GM23338 (cell line): ENCODE measurements at regions not wholly inside any gene's neighbourhood (a gene's known extent, or its start where the extent isn't known, plus 50 kb on each side); places are given as distances from the start of the nearest gene placed in this dataset.

Experiments
- ATAC-seq: fragments of 200-7000 bp; cut with Tn5 transposase; 3 replicates; pipeline ENCODE4 v1.9.1; 2020
- DNase-seq: peaks from one replicate; pipeline ENCODE4 v3.0.0-alpha.2; 2015; ENCODE audit warnings: low spot score
- H2AFZ ChIP-seq: fragments of 200-600 bp; sonication (generic); 2 replicates; pipeline ENCODE4 v1.8.0; 2016; ENCODE audit warnings: antibody characterized with exemption, mild to moderate bottlenecking, moderate library complexity
- H3F3A ChIP-seq: fragments of 200-600 bp; sonication (generic); replicated peaks from 2 replicates; pipeline ENCODE4 v1.8.0; 2017; ENCODE audit warnings: antibody characterized with exemption, mixed run types, low read depth
- H3K27ac ChIP-seq: fragments of 200-600 bp; sonication (generic); 2 replicates; pipeline ENCODE4 v1.6.1; 2016; ENCODE audit warnings: low read depth
- H3K27me3 ChIP-seq: fragments of 200-600 bp; sonication (generic); 2 replicates; pipeline ENCODE4 v1.8.0; 2016; ENCODE audit warnings: mild to moderate bottlenecking, mixed run types, moderate library complexity; ENCODE audit not compliant: insufficient read depth
- H3K36me3 ChIP-seq: fragments of 200-600 bp; sonication (generic); 2 replicates; pipeline ENCODE4 v1.8.0; 2016; ENCODE audit warnings: mild to moderate bottlenecking; ENCODE audit not compliant: insufficient read depth
- H3K4me1 ChIP-seq: fragments of 200-600 bp; sonication (generic); 2 replicates; pipeline ENCODE4 v1.8.0; 2016; ENCODE audit warnings: mild to moderate bottlenecking, moderate library complexity; ENCODE audit not compliant: insufficient read depth
- H3K4me2 ChIP-seq: fragments of 200-600 bp; sonication (generic); 2 replicates; pipeline ENCODE4 v1.7.1; 2017; ENCODE audit warnings: mixed run types
- H3K4me3 ChIP-seq: fragments of 200-600 bp; sonication (generic); 2 replicates; pipeline ENCODE4 v1.6.1; 2016; ENCODE audit warnings: mixed run types
- H3K79me2 ChIP-seq: fragments of 200-600 bp; sonication (generic); replicated peaks from 2 replicates; pipeline ENCODE4 v1.8.0; 2017; ENCODE audit warnings: mild to moderate bottlenecking; ENCODE audit not compliant: insufficient read depth
- H3K9me2 ChIP-seq: fragments of 200-600 bp; sonication (generic); 2 replicates; pipeline ENCODE4 v1.8.0; 2017; ENCODE audit not compliant: insufficient read depth
- H4K20me1 ChIP-seq: fragments of 200-600 bp; sonication (generic); replicated peaks from 2 replicates; pipeline ENCODE4 v1.8.0; 2017; ENCODE audit warnings: mild to moderate bottlenecking; ENCODE audit not compliant: insufficient read depth
- H3K27ac Mint-ChIP-seq: 2 replicates; pipeline ENCODE4 v1.8.0; 2020; ENCODE audit warnings: inconsistent platforms, mild to moderate bottlenecking, moderate library complexity, mixed read lengths
- H3K27me3 Mint-ChIP-seq: 3 replicates; pipeline ENCODE4 v1.8.0; 2022; ENCODE audit warnings: low read depth, mild to moderate bottlenecking, moderate library complexity, mixed read lengths, inconsistent platforms; ENCODE audit not compliant: insufficient read depth, poor library complexity
- H3K36me3 Mint-ChIP-seq: 3 replicates; pipeline ENCODE4 v1.8.0; 2021; ENCODE audit warnings: low read depth, mild to moderate bottlenecking, inconsistent platforms, moderate library complexity, mixed read lengths
- H3K4me1 Mint-ChIP-seq: 3 replicates; pipeline ENCODE4 v1.8.0; 2020; ENCODE audit warnings: mild to moderate bottlenecking, inconsistent platforms, mixed read lengths
- H3K4me3 Mint-ChIP-seq: 3 replicates; pipeline ENCODE4 v1.8.0; 2021; ENCODE audit warnings: moderate library complexity, mild to moderate bottlenecking, inconsistent platforms, mixed read lengths
- H3K9me3 Mint-ChIP-seq: 3 replicates; pipeline ENCODE4 v1.8.0; 2020; ENCODE audit warnings: moderate library complexity, mild to moderate bottlenecking, inconsistent platforms, mixed read lengths
- CREB1 ChIP-seq: fragments of 250-450 bp; sonication (Bioruptor Pico); IDR thresholded peaks from 2 replicates; pipeline ENCODE4 v1.5.0; 2020; ENCODE audit warnings: low read depth, mild to moderate bottlenecking, moderate library complexity
- EZH2 ChIP-seq: fragments of 200-600 bp; sonication (generic); IDR thresholded peaks from one replicate; pipeline ENCODE4 v1.8.0; 2017; ENCODE audit warnings: antibody characterized with exemption, mild to moderate bottlenecking, low read depth; ENCODE audit not compliant: unreplicated experiment
- EZH2phosphoT487 ChIP-seq: fragments of 200-600 bp; sonication (generic); IDR thresholded peaks from one replicate; pipeline ENCODE4 v1.8.1; 2018; ENCODE audit warnings: antibody characterized with exemption; ENCODE audit not compliant: unreplicated experiment
- JUNB ChIP-seq: IDR thresholded peaks from one replicate; pipeline ENCODE4 v1.6.1; 2016; ENCODE audit warnings: antibody characterized with exemption; ENCODE audit not compliant: unreplicated experiment
- NANOG ChIP-seq: IDR thresholded peaks from 2 replicates; pipeline ENCODE4 v1.6.1; 2016; ENCODE audit warnings: antibody characterized with exemption, borderline replicate concordance
- POLR2AphosphoS5 ChIP-seq: IDR thresholded peaks from 2 replicates; pipeline ENCODE4 v1.6.1; 2016; ENCODE audit warnings: antibody characterized with exemption, low read depth
- STAT1 ChIP-seq: IDR thresholded peaks from one replicate; pipeline ENCODE4 v1.6.1; 2016; ENCODE audit warnings: antibody characterized with exemption; ENCODE audit not compliant: unreplicated experiment
- ZNF114 ChIP-seq: fragments of 250-450 bp; sonication (Bioruptor Pico); IDR thresholded peaks from 2 replicates; pipeline ENCODE4 v1.5.0; 2020; ENCODE audit warnings: mild to moderate bottlenecking, moderate library complexity
- ZNF331 ChIP-seq: fragments of 250-450 bp; sonication (Bioruptor Pico); IDR thresholded peaks from 2 replicates; pipeline ENCODE4 v1.5.0; 2020; ENCODE audit warnings: low read depth, mild to moderate bottlenecking, moderate library complexity
- TF ChIP-seq, protein P1 (sequence below): IDR thresholded peaks from 2 replicates; pipeline ENCODE4 v1.6.1; 2016; ENCODE audit warnings: antibody characterized with exemption
- TF ChIP-seq, protein P2 (sequence below): fragments of 250-450 bp; sonication (Bioruptor Pico); IDR thresholded peaks from 2 replicates; pipeline ENCODE4 v1.5.0; 2020; ENCODE audit warnings: mild to moderate bottlenecking, moderate library complexity
- TF ChIP-seq, protein P3 (sequence below), 2 experiments: fragments of 200-600 bp in 1 of 2; sonication (generic) in 1 of 2; conservative IDR thresholded peaks; 2 replicates each; pipeline versions ENCODE4 v1.5.1 to v1.6.1; 2016 to 2017; ENCODE audit warnings: antibody characterized with exemption in 2 of 2, low read depth in 2 of 2, mild to moderate bottlenecking in 2 of 2, moderate library complexity in 1 of 2
- TF ChIP-seq, protein P4 (sequence below): IDR thresholded peaks from one replicate; pipeline ENCODE4 v1.6.1; 2018; ENCODE audit warnings: antibody characterized with exemption; ENCODE audit not compliant: unreplicated experiment

DNA sequence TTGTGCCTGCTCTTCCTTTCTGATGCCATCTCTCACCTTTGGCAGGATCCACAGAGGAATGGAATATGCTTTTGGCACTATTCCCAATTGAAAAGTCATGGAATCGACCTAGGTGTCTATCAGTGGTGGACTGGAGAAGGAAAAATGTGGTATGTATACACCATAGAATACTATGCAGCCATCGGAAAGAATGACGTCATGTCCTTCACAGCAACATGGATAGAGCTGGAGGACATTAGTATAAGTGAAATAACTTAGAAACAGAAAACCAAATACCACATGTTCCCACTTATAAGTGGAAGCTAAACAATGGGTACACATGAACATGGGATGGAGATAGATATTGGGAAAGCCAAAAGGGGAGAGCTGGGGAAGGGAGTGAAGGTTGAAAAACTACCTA lies 58.3 kb upstream of the SMIM31 start:
- no peak overlapping the region for H3K4me2 ChIP-seq
- H4K20me1 ChIP-seq = no peaks in the 10 kb centered on the region
- ATAC-seq = no peak
- H3K36me3 Mint-ChIP-seq = no peaks in the 10 kb centered on the region
- H3F3A ChIP-seq = no peaks in the 10 kb centered on the region
- H3K9me3 Mint-ChIP-seq = peaks cover 5% of the 10 kb centered on the region; the same call in 1 of the 3 replicates
- H3K4me3 ChIP-seq = no peak overlapping the region
- H3K27me3 ChIP-seq = no peaks in the 10 kb centered on the region
- H3K79me2 ChIP-seq = no peaks in the 10 kb centered on the region
- H3K4me3 Mint-ChIP-seq = no peak overlapping the region
- DNase-seq = no peak
- no peaks in the 10 kb centered on the region for H3K4me1 ChIP-seq
- H3K27ac ChIP-seq = no peak overlapping the region
- no peaks in the 10 kb centered on the region for H3K4me1 Mint-ChIP-seq
- H3K27ac Mint-ChIP-seq = no peak overlapping the region
- H2AFZ ChIP-seq = no peak overlapping the region
- H3K9me2 ChIP-seq = no peaks in the 10 kb centered on the region
- TF ChIP-seq, protein P1, sequence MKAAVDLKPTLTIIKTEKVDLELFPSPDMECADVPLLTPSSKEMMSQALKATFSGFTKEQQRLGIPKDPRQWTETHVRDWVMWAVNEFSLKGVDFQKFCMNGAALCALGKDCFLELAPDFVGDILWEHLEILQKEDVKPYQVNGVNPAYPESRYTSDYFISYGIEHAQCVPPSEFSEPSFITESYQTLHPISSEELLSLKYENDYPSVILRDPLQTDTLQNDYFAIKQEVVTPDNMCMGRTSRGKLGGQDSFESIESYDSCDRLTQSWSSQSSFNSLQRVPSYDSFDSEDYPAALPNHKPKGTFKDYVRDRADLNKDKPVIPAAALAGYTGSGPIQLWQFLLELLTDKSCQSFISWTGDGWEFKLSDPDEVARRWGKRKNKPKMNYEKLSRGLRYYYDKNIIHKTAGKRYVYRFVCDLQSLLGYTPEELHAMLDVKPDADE = no peak
- no peak for TF ChIP-seq POLR2AphosphoS5
- TF ChIP-seq, protein P2, sequence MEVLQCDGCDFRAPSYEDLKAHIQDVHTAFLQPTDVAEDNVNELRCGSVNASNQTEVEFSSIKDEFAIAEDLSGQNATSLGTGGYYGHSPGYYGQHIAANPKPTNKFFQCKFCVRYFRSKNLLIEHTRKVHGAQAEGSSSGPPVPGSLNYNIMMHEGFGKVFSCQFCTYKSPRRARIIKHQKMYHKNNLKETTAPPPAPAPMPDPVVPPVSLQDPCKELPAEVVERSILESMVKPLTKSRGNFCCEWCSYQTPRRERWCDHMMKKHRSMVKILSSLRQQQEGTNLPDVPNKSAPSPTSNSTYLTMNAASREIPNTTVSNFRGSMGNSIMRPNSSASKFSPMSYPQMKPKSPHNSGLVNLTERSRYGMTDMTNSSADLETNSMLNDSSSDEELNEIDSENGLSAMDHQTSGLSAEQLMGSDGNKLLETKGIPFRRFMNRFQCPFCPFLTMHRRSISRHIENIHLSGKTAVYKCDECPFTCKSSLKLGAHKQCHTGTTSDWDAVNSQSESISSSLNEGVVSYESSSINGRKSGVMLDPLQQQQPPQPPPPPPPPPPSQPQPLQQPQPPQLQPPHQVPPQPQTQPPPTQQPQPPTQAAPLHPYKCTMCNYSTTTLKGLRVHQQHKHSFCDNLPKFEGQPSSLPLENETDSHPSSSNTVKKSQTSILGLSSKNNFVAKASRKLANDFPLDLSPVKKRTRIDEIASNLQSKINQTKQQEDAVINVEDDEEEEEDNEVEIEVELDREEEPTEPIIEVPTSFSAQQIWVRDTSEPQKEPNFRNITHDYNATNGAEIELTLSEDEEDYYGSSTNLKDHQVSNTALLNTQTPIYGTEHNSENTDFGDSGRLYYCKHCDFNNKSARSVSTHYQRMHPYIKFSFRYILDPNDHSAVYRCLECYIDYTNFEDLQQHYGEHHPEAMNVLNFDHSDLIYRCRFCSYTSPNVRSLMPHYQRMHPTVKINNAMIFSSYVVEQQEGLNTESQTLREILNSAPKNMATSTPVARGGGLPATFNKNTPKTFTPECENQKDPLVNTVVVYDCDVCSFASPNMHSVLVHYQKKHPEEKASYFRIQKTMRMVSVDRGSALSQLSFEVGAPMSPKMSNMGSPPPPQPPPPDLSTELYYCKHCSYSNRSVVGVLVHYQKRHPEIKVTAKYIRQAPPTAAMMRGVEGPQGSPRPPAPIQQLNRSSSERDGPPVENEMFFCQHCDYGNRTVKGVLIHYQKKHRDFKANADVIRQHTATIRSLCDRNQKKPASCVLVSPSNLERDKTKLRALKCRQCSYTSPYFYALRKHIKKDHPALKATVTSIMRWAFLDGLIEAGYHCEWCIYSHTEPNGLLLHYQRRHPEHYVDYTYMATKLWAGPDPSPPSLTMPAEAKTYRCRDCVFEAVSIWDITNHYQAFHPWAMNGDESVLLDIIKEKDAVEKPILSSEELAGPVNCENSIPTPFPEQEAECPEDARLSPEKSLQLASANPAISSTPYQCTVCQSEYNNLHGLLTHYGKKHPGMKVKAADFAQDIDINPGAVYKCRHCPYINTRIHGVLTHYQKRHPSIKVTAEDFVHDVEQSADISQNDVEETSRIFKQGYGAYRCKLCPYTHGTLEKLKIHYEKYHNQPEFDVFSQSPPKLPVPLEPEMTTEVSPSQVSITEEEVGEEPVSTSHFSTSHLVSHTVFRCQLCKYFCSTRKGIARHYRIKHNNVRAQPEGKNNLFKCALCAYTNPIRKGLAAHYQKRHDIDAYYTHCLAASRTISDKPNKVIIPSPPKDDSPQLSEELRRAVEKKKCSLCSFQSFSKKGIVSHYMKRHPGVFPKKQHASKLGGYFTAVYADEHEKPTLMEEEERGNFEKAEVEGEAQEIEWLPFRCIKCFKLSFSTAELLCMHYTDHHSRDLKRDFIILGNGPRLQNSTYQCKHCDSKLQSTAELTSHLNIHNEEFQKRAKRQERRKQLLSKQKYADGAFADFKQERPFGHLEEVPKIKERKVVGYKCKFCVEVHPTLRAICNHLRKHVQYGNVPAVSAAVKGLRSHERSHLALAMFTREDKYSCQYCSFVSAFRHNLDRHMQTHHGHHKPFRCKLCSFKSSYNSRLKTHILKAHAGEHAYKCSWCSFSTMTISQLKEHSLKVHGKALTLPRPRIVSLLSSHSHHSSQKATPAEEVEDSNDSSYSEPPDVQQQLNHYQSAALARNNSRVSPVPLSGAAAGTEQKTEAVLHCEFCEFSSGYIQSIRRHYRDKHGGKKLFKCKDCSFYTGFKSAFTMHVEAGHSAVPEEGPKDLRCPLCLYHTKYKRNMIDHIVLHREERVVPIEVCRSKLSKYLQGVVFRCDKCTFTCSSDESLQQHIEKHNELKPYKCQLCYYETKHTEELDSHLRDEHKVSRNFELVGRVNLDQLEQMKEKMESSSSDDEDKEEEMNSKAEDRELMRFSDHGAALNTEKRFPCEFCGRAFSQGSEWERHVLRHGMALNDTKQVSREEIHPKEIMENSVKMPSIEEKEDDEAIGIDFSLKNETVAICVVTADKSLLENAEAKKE (CRISPR knock-in tag) = no peak
- no peak for TF ChIP-seq ZNF331 (CRISPR knock-in tag)
- TF ChIP-seq, protein P3, sequence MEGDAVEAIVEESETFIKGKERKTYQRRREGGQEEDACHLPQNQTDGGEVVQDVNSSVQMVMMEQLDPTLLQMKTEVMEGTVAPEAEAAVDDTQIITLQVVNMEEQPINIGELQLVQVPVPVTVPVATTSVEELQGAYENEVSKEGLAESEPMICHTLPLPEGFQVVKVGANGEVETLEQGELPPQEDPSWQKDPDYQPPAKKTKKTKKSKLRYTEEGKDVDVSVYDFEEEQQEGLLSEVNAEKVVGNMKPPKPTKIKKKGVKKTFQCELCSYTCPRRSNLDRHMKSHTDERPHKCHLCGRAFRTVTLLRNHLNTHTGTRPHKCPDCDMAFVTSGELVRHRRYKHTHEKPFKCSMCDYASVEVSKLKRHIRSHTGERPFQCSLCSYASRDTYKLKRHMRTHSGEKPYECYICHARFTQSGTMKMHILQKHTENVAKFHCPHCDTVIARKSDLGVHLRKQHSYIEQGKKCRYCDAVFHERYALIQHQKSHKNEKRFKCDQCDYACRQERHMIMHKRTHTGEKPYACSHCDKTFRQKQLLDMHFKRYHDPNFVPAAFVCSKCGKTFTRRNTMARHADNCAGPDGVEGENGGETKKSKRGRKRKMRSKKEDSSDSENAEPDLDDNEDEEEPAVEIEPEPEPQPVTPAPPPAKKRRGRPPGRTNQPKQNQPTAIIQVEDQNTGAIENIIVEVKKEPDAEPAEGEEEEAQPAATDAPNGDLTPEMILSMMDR (conservative IDR thresholded peaks at IDR 0.05; ENCODE audit: low read depth in 2 of 2) = no peak
- no peak for TF ChIP-seq STAT1
- TF ChIP-seq JUNB = no peak
- no peak for TF ChIP-seq ZNF114 (CRISPR knock-in tag)
- no peak for TF ChIP-seq NANOG
- TF ChIP-seq EZH2 = no peak
- TF ChIP-seq CREB1 (CRISPR knock-in tag) = no peak
- TF ChIP-seq, protein P4, sequence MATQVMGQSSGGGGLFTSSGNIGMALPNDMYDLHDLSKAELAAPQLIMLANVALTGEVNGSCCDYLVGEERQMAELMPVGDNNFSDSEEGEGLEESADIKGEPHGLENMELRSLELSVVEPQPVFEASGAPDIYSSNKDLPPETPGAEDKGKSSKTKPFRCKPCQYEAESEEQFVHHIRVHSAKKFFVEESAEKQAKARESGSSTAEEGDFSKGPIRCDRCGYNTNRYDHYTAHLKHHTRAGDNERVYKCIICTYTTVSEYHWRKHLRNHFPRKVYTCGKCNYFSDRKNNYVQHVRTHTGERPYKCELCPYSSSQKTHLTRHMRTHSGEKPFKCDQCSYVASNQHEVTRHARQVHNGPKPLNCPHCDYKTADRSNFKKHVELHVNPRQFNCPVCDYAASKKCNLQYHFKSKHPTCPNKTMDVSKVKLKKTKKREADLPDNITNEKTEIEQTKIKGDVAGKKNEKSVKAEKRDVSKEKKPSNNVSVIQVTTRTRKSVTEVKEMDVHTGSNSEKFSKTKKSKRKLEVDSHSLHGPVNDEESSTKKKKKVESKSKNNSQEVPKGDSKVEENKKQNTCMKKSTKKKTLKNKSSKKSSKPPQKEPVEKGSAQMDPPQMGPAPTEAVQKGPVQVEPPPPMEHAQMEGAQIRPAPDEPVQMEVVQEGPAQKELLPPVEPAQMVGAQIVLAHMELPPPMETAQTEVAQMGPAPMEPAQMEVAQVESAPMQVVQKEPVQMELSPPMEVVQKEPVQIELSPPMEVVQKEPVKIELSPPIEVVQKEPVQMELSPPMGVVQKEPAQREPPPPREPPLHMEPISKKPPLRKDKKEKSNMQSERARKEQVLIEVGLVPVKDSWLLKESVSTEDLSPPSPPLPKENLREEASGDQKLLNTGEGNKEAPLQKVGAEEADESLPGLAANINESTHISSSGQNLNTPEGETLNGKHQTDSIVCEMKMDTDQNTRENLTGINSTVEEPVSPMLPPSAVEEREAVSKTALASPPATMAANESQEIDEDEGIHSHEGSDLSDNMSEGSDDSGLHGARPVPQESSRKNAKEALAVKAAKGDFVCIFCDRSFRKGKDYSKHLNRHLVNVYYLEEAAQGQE = no peak
- no peak for TF ChIP-seq EZH2phosphoT487
- H3K36me3 ChIP-seq = no peaks in the 10 kb centered on the region
- H3K27me3 Mint-ChIP-seq = no peaks in the 10 kb centered on the region
